Ammon's horn (tissue), 1 donor: ENCODE measurements at regions not wholly inside any gene's neighbourhood (a gene's known extent, or its start where the extent isn't known, plus 50 kb on each side); places are given as distances from the start of the nearest gene placed in this dataset.
"Not testable (repeated sequence)": the region's sequence is repeated elsewhere in the genome, so short reads cannot be mapped to it uniquely, and the experiment has no call there.

Experiments
- DNase-seq: peaks from one replicate; pipeline ENCODE4 v3.0.0-alpha.2; 2016; ENCODE audit warnings: low spot score

DNA sequence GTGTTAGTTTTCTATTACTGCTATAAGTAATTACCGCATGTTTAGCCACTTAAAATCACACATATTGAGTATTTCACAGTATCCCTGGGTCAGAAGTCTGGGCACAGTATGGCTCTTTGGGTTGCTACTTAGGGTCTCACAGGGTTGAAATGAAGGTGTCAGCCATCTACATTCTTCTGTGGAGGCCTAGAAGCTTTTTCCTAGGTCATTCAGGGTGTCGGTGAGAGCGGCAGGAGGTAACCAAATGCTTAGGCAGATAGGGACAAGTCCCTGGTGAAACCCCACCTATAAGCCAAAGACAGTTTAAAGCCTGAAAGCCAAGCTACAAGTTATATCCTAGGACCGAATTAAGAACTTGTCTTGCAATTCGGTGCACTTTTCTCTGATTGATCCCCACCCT is 856.7 kb downstream of the PCDH17 start:
- DNase-seq: no peak

GRCh38 chr13:58495668-58496067 is 864.1 kb downstream of the PCDH17 start:
- DNase-seq: no peak

DNA sequence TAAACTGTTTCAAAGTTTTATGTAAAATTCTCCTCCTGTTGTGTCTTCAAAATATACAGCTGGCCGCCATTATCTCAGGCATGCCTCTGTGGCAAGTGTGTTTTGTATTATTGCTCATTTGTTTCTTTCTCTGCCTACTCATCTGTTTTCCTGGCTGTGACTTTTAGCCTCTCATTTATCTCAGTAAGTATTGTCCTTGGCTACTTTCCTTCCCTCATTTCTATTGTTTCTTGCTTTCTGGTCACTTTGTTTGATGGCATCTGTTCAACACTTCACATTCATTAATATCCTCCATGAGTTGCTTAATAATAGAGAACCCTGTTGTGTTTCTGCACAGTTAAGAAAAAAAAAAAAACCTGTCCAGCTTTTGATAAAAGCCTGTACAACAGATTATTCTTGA is 869.4 kb downstream of the PCDH17 start:
- DNase-seq: no peak

GRCh38 chr13:58504202-58504700 is 872.7 kb downstream of the PCDH17 start:
- DNase-seq: not testable (repeated sequence)

DNA sequence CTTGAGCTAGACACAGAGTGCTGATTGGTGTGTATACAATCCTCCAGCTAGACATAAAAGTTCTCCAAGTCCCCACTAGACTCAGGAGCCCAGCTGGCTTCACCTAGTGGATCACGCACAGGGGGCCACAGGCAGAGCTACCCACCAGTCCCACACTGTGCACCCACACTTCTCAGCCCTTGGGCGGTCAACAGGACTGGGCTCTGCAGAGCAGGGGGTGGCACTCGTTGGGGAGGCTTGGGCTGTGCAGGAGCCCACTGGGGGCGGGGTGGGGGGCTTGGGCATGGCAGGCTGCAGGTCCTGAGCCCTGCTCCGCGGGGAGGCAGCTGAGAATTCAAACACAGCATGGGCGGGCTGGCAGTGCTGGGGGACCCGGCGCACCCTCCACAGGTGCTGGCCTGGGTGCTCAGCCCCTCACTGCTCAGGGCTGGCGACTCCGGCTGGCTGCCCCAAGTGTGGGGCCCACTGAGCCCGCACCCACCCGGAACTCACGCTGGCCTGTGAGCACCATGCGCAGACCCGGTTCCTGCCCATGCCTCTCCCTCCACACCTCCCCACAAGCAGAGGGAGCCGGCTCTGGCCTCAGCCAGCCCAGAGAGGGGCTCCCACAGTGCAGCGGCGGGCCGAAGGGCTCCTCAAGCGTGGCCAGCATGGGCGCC is 873.8 kb downstream of the PCDH17 start:
- DNase-seq: not testable (repeated sequence)

DNA sequence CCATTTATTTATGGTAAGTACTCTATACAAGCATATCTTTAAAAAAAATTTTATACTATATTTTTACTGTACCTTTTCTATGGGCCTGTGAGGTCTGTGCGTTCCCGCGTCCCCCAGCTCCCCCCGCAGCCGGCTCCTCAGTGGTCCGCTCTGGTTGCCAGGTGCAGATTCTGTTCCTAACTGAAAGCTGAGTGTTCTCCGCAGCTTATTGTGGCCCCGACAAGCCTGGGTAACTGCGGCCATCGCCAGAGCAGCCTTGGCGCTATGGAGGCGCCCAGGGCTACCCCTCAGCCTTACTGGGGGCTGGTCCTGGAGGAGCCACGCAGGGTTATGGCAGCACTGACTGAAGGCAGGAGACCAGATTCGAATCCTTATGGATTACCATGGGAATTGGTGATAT is 896.8 kb downstream of the PCDH17 start:
- no peak for DNase-seq

DNA sequence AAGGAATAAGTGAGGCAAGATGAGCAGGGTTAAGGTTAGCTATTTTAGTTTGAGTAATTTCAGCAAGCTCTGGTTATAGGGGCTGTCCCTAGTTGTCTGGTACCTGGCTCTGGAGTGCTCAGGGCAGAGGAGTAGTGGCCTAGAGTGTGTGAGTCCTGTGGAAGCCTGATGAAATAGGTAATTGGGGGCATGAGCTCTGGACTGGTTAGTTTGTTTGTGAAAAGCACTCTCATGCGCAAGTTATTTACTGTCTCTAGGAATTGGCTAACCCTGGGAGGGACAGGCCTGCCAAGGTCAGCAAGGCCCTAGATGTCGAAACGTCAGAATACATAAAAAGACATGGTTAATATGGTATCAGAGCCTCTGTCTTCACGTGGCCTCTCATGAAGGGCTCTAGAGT is 900.1 kb downstream of the PCDH17 start:
- no peak for DNase-seq

DNA sequence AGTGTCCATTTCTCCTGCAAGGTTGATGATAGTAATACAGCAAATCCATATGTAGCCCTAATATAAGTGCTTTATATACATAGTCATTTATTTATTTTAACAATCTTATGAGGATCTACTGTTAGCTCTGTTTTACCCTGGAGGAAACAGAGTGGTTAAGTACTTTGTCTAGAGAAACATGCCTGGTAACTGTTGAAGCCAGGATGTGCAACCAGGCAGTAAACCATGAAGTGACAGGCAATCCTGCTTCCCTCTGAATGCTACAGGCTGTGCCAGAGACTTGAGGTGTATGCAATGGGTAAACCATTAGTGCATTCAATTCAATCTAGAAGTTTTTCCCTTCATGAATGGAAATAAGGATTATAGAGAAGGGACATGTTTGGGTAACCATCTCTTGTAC is 911.0 kb downstream of the PCDH17 start:
- DNase-seq: no peak

GRCh38 chr13:58547419-58547818 is 915.9 kb downstream of the PCDH17 start:
- DNase-seq: no peak

DNA sequence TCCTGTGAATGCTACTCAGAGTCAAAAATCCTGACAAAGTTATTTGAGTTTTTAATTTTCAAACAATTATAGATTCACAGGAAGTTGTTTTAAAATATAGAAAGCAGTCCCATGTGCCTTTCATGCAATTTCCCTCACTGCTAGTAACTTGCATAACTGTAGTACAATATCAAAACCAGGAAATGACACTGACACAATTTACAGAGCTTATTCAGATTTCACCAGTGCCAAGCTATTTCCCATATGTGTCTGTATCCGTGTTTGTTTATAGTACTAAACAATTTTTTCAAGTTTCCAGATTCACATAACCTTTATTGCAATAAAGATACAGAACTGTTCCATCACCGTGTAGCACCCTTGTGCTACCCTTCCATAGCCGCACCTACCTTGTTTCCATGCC is 934.6 kb downstream of the PCDH17 start:
- no peak for DNase-seq

GRCh38 chr13:58573743-58574142 is 942.2 kb downstream of the PCDH17 start:
- DNase-seq: no peak

DNA sequence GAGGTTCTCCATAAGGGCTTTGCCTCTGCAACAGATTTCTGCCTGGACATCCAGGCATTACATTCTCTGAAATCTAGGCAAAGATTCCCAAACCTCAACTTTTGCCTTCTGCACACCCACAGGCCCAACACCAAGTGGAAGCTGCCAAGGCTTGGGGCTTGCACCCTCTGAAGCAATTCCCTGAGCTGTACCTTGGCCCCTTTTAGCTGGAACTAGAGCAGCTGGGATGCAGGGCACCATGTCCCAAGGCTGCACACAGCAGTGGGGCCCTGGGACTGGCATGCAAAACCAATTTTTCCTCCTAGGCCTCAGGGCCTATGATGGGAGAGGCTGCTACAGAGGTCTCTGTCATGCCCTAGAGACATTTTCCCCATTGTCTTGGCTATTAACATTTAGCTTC is 943.2 kb downstream of the PCDH17 start:
- no peak for DNase-seq

GRCh38 chr13:58579468-58579867 is 947.9 kb downstream of the PCDH17 start:
- no peak for DNase-seq

DNA sequence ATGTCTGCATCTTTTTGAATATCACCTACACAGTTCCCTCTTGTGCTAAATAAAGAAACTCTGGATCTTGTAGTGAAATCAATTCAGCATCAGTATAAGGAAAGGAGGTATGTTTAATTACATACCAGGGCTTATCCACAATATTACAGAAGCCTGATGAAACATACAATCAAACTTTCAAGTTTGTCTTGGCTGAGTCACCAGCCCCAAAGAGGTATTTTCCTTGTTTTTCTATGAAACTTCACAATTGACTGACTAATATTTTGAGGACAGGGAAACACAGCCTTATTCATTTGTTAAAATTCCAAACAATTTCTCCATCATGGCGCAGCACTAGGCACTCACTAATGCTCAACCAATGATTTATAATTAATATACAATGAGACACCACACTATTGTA is 952.4 kb downstream of the PCDH17 start:
- DNase-seq: no peak

DNA sequence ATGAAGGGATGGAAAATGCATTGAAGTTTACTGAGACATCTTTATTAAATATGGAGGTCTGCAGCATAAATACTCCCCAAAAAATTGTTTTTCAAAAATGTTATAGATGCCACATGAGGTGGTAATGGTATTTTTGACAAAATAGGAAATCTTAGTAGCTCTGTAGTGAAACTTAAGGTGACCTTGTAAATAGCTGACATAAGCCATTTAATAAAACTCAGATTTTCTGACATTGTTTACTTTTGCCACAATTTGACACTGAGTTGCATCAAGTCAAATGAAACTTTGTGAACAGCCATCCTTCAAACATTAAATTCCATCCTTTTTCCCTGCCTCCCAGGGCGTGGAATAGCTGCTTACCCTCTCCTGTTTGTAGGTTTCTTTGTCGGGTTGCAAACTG is 953.1 kb downstream of the PCDH17 start:
- DNase-seq: no peak

- DNase-seq: no peak
Observed at GRCh38 chr13:58587183-58587582, 955.6 kb downstream of the PCDH17 start.

DNA sequence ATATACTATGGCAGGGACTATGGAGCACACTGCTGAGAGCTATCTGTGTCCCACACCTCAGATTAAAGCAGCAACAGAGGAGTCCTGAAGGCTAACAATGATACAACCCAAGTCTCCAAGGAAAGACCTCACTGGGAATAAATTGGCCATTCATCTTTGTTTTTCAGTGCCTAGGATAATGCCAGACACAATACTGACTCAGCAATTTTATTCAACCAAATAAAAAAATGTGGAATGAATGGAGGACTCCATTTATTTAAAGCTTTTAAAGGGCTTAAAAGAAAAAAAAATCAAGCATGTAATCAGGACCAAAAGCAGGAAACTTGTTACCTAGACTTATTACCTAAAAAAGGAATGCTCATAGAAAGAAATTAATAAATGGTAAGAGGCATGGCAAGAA is 960.5 kb downstream of the PCDH17 start:
- DNase-seq: no peak

- DNase-seq: no peak
Observed at GRCh38 chr13:58592786-58593185, 961.2 kb downstream of the PCDH17 start.

GRCh38 chr13:58594747-58595600 is 963.4 kb downstream of the PCDH17 start:
- no peak for DNase-seq

DNA sequence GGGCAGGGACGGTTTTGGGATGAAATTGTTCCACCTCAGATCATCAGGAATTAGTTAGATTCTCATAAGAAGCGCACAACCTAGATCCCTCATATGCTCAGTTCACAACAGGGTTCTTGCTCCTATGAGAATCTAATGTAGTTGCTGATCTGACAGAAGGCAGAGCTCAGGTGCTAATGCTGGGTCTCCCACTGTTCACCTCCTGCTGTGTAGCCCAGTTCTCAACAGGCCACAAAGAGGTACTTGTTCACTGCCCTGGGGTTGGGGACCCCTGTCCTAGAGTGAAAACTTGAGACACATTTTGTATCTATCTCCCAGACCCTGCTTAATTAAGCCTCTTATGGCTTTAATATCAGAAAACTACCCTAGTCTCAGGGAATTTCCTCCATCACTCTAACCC is 966.0 kb downstream of the PCDH17 start:
- DNase-seq: no peak

DNA sequence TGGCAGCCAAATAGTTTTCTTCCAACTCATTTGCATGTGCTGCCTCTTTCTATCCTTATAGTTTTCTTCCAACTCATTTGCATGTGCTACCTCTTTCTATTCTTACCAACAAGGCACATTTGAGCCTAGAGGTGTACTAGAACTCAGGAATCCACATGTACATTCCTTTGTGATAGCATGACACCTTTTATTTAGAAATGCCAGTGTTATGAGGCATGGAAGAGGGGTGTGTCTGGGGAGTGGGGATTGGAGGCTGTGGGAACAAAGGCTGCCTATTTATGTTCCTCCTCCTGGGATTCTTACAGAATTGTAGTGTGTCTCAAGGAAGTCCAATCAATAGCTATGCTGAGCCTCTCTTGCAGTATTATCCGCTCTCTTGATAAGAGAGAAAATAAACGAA is 966.7 kb downstream of the PCDH17 start:
- no peak for DNase-seq

- DNase-seq: no peak
Observed at GRCh38 chr13:58611117-58611516, 979.6 kb downstream of the PCDH17 start.

DNA sequence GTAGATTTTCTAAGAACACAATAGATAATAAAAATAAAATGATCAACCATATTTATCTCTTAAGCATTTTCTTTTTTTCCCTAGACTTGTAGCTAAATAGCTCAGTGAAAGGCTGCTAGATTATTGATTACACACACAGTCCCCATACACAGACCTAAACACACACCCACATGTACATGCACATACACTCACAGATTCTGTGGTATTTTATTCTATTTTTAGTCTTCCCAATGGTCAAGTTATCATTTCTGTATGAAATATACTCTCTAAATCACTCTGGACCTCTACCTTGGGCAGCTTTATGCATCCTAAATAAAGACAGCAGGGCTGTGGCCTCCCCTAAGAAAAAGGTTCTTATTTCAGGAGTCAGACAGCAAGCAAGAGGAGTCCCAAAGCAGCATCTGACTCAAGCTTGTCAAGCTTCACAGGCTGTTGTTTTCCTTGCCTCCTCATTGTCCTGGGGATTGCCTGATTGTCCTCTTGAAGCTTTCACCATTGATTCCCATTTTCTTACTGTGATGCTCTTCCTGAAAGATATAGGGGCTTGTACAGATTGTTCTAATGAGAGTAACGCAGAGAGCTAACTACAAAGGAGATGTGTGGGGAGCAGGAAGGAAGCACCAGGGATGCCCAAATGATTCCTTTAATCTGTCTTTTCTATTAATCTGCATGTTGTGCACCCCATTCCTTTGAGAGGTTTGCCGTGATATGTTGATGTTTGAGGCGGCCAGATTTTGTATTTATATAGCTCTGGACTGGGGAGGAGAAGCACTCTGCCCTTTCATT is 986.5 kb downstream of the PCDH17 start:
- DNase-seq: no peak
